ENCODE measurements at regions not wholly inside any gene's neighbourhood (a gene's known extent, or its start where the extent isn't known, plus 50 kb on each side); places are given as distances from the start of the nearest gene placed in this dataset.

- peak; percentile 41 for DNase-seq
These were observed 71.5 kb upstream of the RPS23 start for GRCh38 chr5:82349652-82350051.

- no peak for DNase-seq
These were observed 70.8 kb upstream of the RPS23 start for GRCh38 chr5:82348784-82349425.

GRCh38 chr5:82347201-82347865, 69.2 kb upstream of the RPS23 start:
- peak; percentile 37 for DNase-seq

GRCh38 chr5:82346399-82347165, 68.4 kb upstream of the RPS23 start:
- peak; percentile 23 for DNase-seq

GRCh38 chr5:82345108-82345507, 67.0 kb upstream of the RPS23 start:
- no peak for DNase-seq

- no peak for DNase-seq
These were observed 63.2 kb upstream of the RPS23 start for GRCh38 chr5:82341325-82341724.

- peak; percentile 22 for DNase-seq
These were observed 62.6 kb upstream of the RPS23 start for GRCh38 chr5:82340799-82341198.

- no peak for DNase-seq
These were observed 61.6 kb upstream of the RPS23 start for GRCh38 chr5:82339792-82340191.

GRCh38 chr5:82338771-82339373, 60.7 kb upstream of the RPS23 start:
- DNase-seq = no peak

GRCh38 chr5:82336959-82337351, 58.8 kb upstream of the RPS23 start:
- no peak for DNase-seq

GRCh38 chr5:82336226-82336958, 58.2 kb upstream of the RPS23 start:
- no peak for DNase-seq

- DNase-seq = no peak
These were observed 57.7 kb upstream of the RPS23 start for GRCh38 chr5:82335806-82336205.

GRCh38 chr5:82334856-82335255, 56.7 kb upstream of the RPS23 start:
- DNase-seq = no peak

- no peak for DNase-seq
These were observed 56.0 kb upstream of the RPS23 start for GRCh38 chr5:82334085-82334692.

GRCh38 chr5:82332886-82333615, 54.9 kb upstream of the RPS23 start:
- DNase-seq = no peak

- DNase-seq = no peak
These were observed 54.1 kb upstream of the RPS23 start for GRCh38 chr5:82332064-82332855.

GRCh38 chr5:82331557-82331956, 53.4 kb upstream of the RPS23 start:
- DNase-seq = no peak

GRCh38 chr5:82330530-82331270, 52.5 kb upstream of the RPS23 start:
- DNase-seq = no peak

- no peak for DNase-seq
These were observed 51.2 kb upstream of the RPS23 start for GRCh38 chr5:82329393-82329792.
